ENCODE measurements at regions not wholly inside any gene's neighbourhood (a gene's known extent, or its start where the extent isn't known, plus 50 kb on each side); places are given as distances from the start of the nearest gene placed in this dataset.

GRCh38 chr12:90026516-90026915, 317.9 kb upstream of the ATP2B1 start:
- no peak for DNase-seq
- 90% methylated on average over 9 of the region's 9 CpGs for WGBS, 2 donors
- intact Hi-C loops (cut with DNase I): no loop called here
- H3K36me3 ChIP-seq: no peaks in the 10 kb centered on the region
- no peak overlapping the region for H3K4me3 ChIP-seq
- H3K27me3 ChIP-seq: no peaks in the 10 kb centered on the region
- TF ChIP-seq POLR2A (IDR thresholded peaks at IDR 0.05): no peak
- no peak for TF ChIP-seq CTCF (IDR thresholded peaks at IDR 0.05)
- H3K27ac ChIP-seq: no peak overlapping the region
- peaks cover 0 to 11% (median 0%) of the 10 kb centered on the region in 3 donors for H3K4me1 ChIP-seq
- no peaks in the 10 kb centered on the region for H3K9me3 ChIP-seq

- intact Hi-C loops (cut with DNase I): no loop called here
- DNase-seq: no peak
- no peaks in the 10 kb centered on the region for H3K9me3 ChIP-seq
- 65 to 77% methylated on average over 6 of the region's 6 CpGs for WGBS, 2 donors
- H3K27ac ChIP-seq: no peak overlapping the region
- peaks cover 0 to 10% (median 0%) of the 10 kb centered on the region in 3 donors for H3K4me1 ChIP-seq
- no peak overlapping the region for H3K4me3 ChIP-seq
- no peaks in the 10 kb centered on the region for H3K36me3 ChIP-seq
- H3K27me3 ChIP-seq: no peaks in the 10 kb centered on the region
- TF ChIP-seq POLR2A (IDR thresholded peaks at IDR 0.05): no peak
- TF ChIP-seq CTCF (IDR thresholded peaks at IDR 0.05): no peak
These were observed 315.6 kb upstream of the ATP2B1 start for GRCh38 chr12:90024262-90024661.

- Histone ChIP-seq H3K27me3 (no peaks in the 10 kb centered on the region), H3K4me3 (no peak overlapping the region), H3K4me1 (peaks cover 0 to under 1% (median 0%) of the 10 kb centered on the region in 3 donors), H3K9me3 (no peaks in the 10 kb centered on the region), H3K27ac (no peak overlapping the region), H3K36me3 (no peaks in the 10 kb centered on the region)
- 100% methylated on average over 1 of the region's 1 CpG for WGBS, 2 donors
- intact Hi-C loops (cut with DNase I): no loop called here
- no peak for TF ChIP-seq POLR2A (IDR thresholded peaks at IDR 0.05)
- no peak for TF ChIP-seq CTCF (IDR thresholded peaks at IDR 0.05)
- DNase-seq: no peak
These were observed 314.7 kb upstream of the ATP2B1 start for GRCh38 chr12:90023207-90023900.

- TF ChIP-seq CTCF (IDR thresholded peaks at IDR 0.05): no peak
- no peak for TF ChIP-seq POLR2A (IDR thresholded peaks at IDR 0.05)
These were observed 313.3 kb upstream of the ATP2B1 start for GRCh38 chr12:90021795-90022440.

GRCh38 chr12:90020881-90021280, 312.2 kb upstream of the ATP2B1 start:
- intact Hi-C loops (cut with DNase I): no loop called here
- Histone ChIP-seq H3K9me3 (no peaks in the 10 kb centered on the region), H3K4me3 (no peak overlapping the region), H3K36me3 (no peaks in the 10 kb centered on the region), H3K4me1 (no peaks in the 10 kb centered on the region), H3K27me3 (no peaks in the 10 kb centered on the region), H3K27ac (no peak overlapping the region)
- DNase-seq: no peak
- TF ChIP-seq POLR2A (IDR thresholded peaks at IDR 0.05) (no peak), CTCF (IDR thresholded peaks at IDR 0.05) (no peak)
- WGBS, 2 donors: 81 to 82% methylated on average over 6 of the region's 6 CpGs

More at GRCh38 chr12:90021795-90022440, 313.3 kb upstream of the ATP2B1 start:
- no peak for DNase-seq
- no peaks in the 10 kb centered on the region for H3K9me3 ChIP-seq
- 86 to 93% methylated on average over 2 of the region's 2 CpGs for WGBS, 2 donors
- H3K36me3 ChIP-seq: no peaks in the 10 kb centered on the region
- no peak overlapping the region for H3K4me3 ChIP-seq
- H3K27me3 ChIP-seq: no peaks in the 10 kb centered on the region
- no peak overlapping the region for H3K27ac ChIP-seq
- H3K4me1 ChIP-seq: no peaks in the 10 kb centered on the region
- intact Hi-C loops (cut with DNase I): no loop called here
